Right cardiac atrium (tissue), 5 donors: ENCODE measurements at regions not wholly inside any gene's neighbourhood (a gene's known extent, or its start where the extent isn't known, plus 50 kb on each side); places are given as distances from the start of the nearest gene placed in this dataset.
"Not testable (repeated sequence)": the region's sequence is repeated elsewhere in the genome, so short reads cannot be mapped to it uniquely, and the experiment has no call there.

Source experiments
- ATAC-seq, 2 donors: fragments of 200-7000 bp; cut with Tn5 transposase; one replicate each; pipeline versions ENCODE4 v1.8.0 to v1.9.1; 2020; ENCODE audit warnings: moderate library complexity in 2 of 2, mild to moderate bottlenecking in 1 of 2
- DNase-seq, 3 donors: peaks; one replicate each; pipeline ENCODE4 v3.0.0-alpha.2; 2020
- H3K27ac ChIP-seq: one replicate; pipeline ENCODE4 v1.5.1; 2013; ENCODE audit warnings: mild to moderate bottlenecking, low read length, control low read depth, moderate library complexity
- H3K27me3 ChIP-seq: one replicate; pipeline ENCODE4 v1.6.1; 2013; ENCODE audit not compliant: control insufficient read depth, insufficient read depth
- H3K4me1 ChIP-seq: one replicate; pipeline ENCODE4 v1.6.1; 2013; ENCODE audit warnings: low read length; ENCODE audit not compliant: control insufficient read depth, insufficient read depth
- H3K4me3 ChIP-seq: one replicate; pipeline ENCODE4 v1.5.1; 2013; ENCODE audit warnings: low read length, control low read depth
- H3K9me3 ChIP-seq: one replicate; pipeline ENCODE4 v1.6.1; 2013; ENCODE audit warnings: low read length; ENCODE audit not compliant: control insufficient read depth
- WGBS: extraction: QIAGEN DNeasy Blood & Tissue Kit; methylation state at CpG from one replicate; pipeline ENCODE4 v1.1.7; 2013; 5-methylcytosine and 5-hydroxymethylcytosine counted together
- intact Hi-C, 4 donors: fragments of 100-400 bp; cut with DNase I; formaldehyde crosslinking; loops; one replicate each; pipeline versions ENCODE4 v1.11.0 to v1.14.0; 2022 to 2023
- donor health status: healthy with polysubstance abuse.
- donor health status: DM: no; HTN: yes; CAD: no.
- donor health status: DM: no; HTN: no; CAD: no.
- donor health status: DM: no; HTN: yes; CAD: no; lungs with severe emphysema.
- donor health status: DM: yes; HTN: yes; CAD: no.

GRCh38 chr5:42241636-42242035 lies 181.6 kb upstream of the GHR start:
- WGBS = 89% methylated on average over 2 of the region's 2 CpGs
- no peak for ATAC-seq
- Histone ChIP-seq H3K4me3 (no peak overlapping the region), H3K27ac (no peak overlapping the region), H3K9me3 (no peaks in the 10 kb centered on the region), H3K27me3 (no peaks in the 10 kb centered on the region), H3K4me1 (no peaks in the 10 kb centered on the region)
- DNase-seq = no peak
- intact Hi-C loops = no loop called here

GRCh38 chr5:42242210-42242609 lies 181.0 kb upstream of the GHR start:
- H3K4me1 ChIP-seq = no peaks in the 10 kb centered on the region
- WGBS = 71% methylated on average over 1 of the region's 1 CpG
- no peak overlapping the region for H3K4me3 ChIP-seq
- no peaks in the 10 kb centered on the region for H3K27me3 ChIP-seq
- intact Hi-C loops = no loop called here
- ATAC-seq (no peak), DNase-seq (no peak)
- H3K9me3 ChIP-seq = no peaks in the 10 kb centered on the region
- no peak overlapping the region for H3K27ac ChIP-seq

GRCh38 chr5:42242881-42243485 lies 180.3 kb upstream of the GHR start:
- Histone ChIP-seq H3K4me1 (no peaks in the 10 kb centered on the region), H3K9me3 (no peaks in the 10 kb centered on the region), H3K27me3 (no peaks in the 10 kb centered on the region), H3K4me3 (no peak overlapping the region), H3K27ac (no peak overlapping the region)
- whole genome bisulfite sequencing = 28% methylated on average over 5 of the region's 5 CpGs
- no peak for DNase-seq
- ATAC-seq = no peak
- intact Hi-C loops = no loop called here

GRCh38 chr5:42252306-42252705 lies 170.9 kb upstream of the GHR start:
- Histone ChIP-seq H3K4me3 (no peak overlapping the region), H3K27ac (no peak overlapping the region), H3K27me3 (no peaks in the 10 kb centered on the region), H3K4me1 (no peaks in the 10 kb centered on the region), H3K9me3 (no peaks in the 10 kb centered on the region)
- intact Hi-C loops = no loop called here
- DNase-seq (no peak), ATAC-seq (no peak)
- WGBS = 90% methylated on average over 5 of the region's 5 CpGs

GRCh38 chr5:42259914-42260313 lies 163.3 kb upstream of the GHR start:
- H3K27me3 ChIP-seq, H3K27ac ChIP-seq, DNase-seq, H3K4me1 ChIP-seq, intact Hi-C loops, H3K4me3 ChIP-seq, ATAC-seq, H3K9me3 ChIP-seq: not testable (repeated sequence)
- WGBS = 88% methylated on average over 12 of the region's 12 CpGs

GRCh38 chr5:42267091-42267490 lies 156.1 kb upstream of the GHR start:
- no peaks in the 10 kb centered on the region for H3K4me1 ChIP-seq
- ATAC-seq (no peak), DNase-seq (no peak)
- H3K9me3 ChIP-seq = peaks cover 2% of the 10 kb centered on the region
- intact Hi-C loops = no loop called here
- H3K27me3 ChIP-seq = no peaks in the 10 kb centered on the region
- H3K27ac ChIP-seq = no peak overlapping the region
- H3K4me3 ChIP-seq = no peak overlapping the region

DNA sequence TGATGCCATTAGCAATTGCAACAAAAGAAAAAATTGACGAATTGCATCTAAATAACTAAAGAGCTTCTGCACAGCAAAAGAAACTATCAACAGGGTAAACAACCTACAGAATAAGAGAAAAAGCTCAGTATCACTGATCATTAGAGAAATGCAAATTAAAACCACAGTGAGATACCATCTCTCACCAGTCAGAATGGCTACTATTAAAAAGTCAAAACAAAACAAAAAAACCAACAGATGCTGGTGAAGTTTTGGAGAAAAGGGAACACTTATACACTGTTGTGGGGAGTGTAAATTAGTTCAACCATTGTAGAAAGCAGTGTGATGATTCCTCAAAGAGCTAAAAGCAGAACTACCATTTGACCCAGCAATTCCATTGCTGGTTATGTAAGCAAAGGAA lies 155.1 kb upstream of the GHR start:
- ATAC-seq, intact Hi-C loops, H3K27ac ChIP-seq, DNase-seq, H3K4me1 ChIP-seq, H3K27me3 ChIP-seq, H3K4me3 ChIP-seq, H3K9me3 ChIP-seq: not testable (repeated sequence)
- 89% methylated on average over 1 of the region's 1 CpG for WGBS

DNA sequence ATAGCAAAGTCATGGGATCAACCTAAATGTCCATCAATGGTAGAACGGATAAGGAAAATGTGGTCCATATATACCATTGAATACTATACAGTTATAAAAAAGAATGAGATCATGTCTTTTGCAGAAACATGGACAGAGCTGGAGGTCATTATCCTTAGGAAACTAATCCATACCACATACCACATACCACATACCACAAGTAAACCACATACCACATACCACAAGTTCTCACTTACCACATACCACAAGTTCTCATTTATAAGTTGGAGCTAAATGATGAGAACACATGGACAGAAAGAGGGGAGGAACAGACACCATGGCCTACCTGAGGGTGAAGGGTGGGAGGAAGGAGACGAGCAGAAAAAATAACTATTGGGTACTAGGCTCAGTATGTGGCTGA lies 154.6 kb upstream of the GHR start:
- Histone ChIP-seq H3K9me3 (peaks cover 2% of the 10 kb centered on the region), H3K27me3 (no peaks in the 10 kb centered on the region), H3K4me1 (no peaks in the 10 kb centered on the region), H3K27ac (no peak overlapping the region), H3K4me3 (no peak overlapping the region)
- intact Hi-C loops = no loop called here
- 81% methylated on average over 2 of the region's 2 CpGs for WGBS
- ATAC-seq (no peak), DNase-seq (no peak)

GRCh38 chr5:42270771-42271170 lies 152.5 kb upstream of the GHR start:
- DNase-seq = no peak
- no peak overlapping the region for H3K27ac ChIP-seq
- no peaks in the 10 kb centered on the region for H3K27me3 ChIP-seq
- 49% methylated on average over 2 of the region's 2 CpGs for WGBS
- intact Hi-C loops = no loop called here
- no peak overlapping the region for H3K4me3 ChIP-seq
- ATAC-seq = no peak
- no peaks in the 10 kb centered on the region for H3K4me1 ChIP-seq
- peaks cover 2% of the 10 kb centered on the region for H3K9me3 ChIP-seq

- 37% methylated on average over 1 of the region's 1 CpG for WGBS
- intact Hi-C loops = no loop called here
- DNase-seq (no peak), ATAC-seq (no peak)
- Histone ChIP-seq H3K4me3 (no peak overlapping the region), H3K4me1 (no peaks in the 10 kb centered on the region), H3K9me3 (no peaks in the 10 kb centered on the region), H3K27me3 (no peaks in the 10 kb centered on the region), H3K27ac (no peak overlapping the region)
These were observed 148.3 kb upstream of the GHR start for GRCh38 chr5:42274913-42275312.

- 63% methylated on average over 2 of the region's 2 CpGs for WGBS
- H3K4me1 ChIP-seq = no peaks in the 10 kb centered on the region
- intact Hi-C loops = no loop called here
- no peak for DNase-seq
- no peak overlapping the region for H3K27ac ChIP-seq
- no peak for ATAC-seq
- H3K27me3 ChIP-seq = no peaks in the 10 kb centered on the region
- H3K4me3 ChIP-seq = no peak overlapping the region
- no peaks in the 10 kb centered on the region for H3K9me3 ChIP-seq
These were observed 145.9 kb upstream of the GHR start for GRCh38 chr5:42277293-42277692.

DNA sequence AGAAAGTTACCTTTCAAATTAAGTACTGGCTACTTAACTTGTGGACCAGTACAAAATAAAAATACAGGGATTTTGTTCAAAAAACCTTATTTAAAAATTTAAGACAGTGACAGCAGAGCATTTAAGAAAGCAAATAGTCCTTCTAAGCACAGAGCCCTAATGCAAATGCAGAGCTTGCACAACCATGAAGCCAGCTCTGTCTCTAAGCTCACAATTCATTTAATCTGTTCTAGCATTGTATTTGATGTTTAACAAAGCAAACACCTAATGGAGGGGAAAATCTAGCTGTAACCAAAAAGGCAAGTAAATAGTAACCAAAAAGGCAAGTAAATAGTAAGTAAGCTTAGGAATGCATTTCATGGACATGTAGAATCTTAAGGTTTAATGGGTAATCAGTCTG lies 138.7 kb upstream of the GHR start:
- DNase-seq (no peak), ATAC-seq (no peak)
- Histone ChIP-seq H3K4me1 (no peaks in the 10 kb centered on the region), H3K27ac (no peak overlapping the region), H3K4me3 (no peak overlapping the region), H3K9me3 (no peaks in the 10 kb centered on the region), H3K27me3 (no peaks in the 10 kb centered on the region)
- intact Hi-C loops = no loop called here
